ENCODE measurements at regions not wholly inside any gene's neighbourhood (a gene's known extent, or its start where the extent isn't known, plus 50 kb on each side); places are given as distances from the start of the nearest gene placed in this dataset.

GRCh38 chr6:6438286-6438685 is 117.8 kb upstream of the F13A1 start:
- no peak for TF ChIP-seq YY1 (IDR thresholded peaks at IDR 0.05; ENCODE audit: low read depth)
- TF ChIP-seq FOXM1 (IDR thresholded peaks at IDR 0.05; ENCODE audit: borderline replicate concordance, low read depth) = no peak
- no peak for TF ChIP-seq EP300 (IDR thresholded peaks at IDR 0.05; ENCODE audit: borderline replicate concordance)
